ENCODE measurements at regions not wholly inside any gene's neighbourhood (a gene's known extent, or its start where the extent isn't known, plus 50 kb on each side); places are given as distances from the start of the nearest gene placed in this dataset.

GRCh38 chr7:155972651-155973390, 160.6 kb upstream of the SHH start:
- no peak for TF ChIP-seq CTCF (IDR thresholded peaks at IDR 0.05)

- no peak for TF ChIP-seq CTCF (IDR thresholded peaks at IDR 0.05)
These were observed 160.0 kb upstream of the SHH start for GRCh38 chr7:155972247-155972646.

- TF ChIP-seq CTCF (IDR thresholded peaks at IDR 0.05) = no peak
These were observed 159.0 kb upstream of the SHH start for GRCh38 chr7:155971180-155971770.

GRCh38 chr7:155969192-155969929, 157.1 kb upstream of the SHH start:
- no peak for TF ChIP-seq CTCF (IDR thresholded peaks at IDR 0.05)

- TF ChIP-seq CTCF (IDR thresholded peaks at IDR 0.05) = no peak
These were observed 152.7 kb upstream of the SHH start for GRCh38 chr7:155965010-155965409.

- no peak for TF ChIP-seq CTCF (IDR thresholded peaks at IDR 0.05)
These were observed 152.3 kb upstream of the SHH start for GRCh38 chr7:155964543-155964942.

- no peak for TF ChIP-seq CTCF (IDR thresholded peaks at IDR 0.05)
These were observed 151.5 kb upstream of the SHH start for GRCh38 chr7:155963771-155964195.
